IMR-90 (cell line): ENCODE measurements at regions not wholly inside any gene's neighbourhood (a gene's known extent, or its start where the extent isn't known, plus 50 kb on each side); places are given as distances from the start of the nearest gene placed in this dataset.

Experiments
- ATAC-seq: fragments of 200-7000 bp; cut with Tn5 transposase; 2 replicates; pipeline ENCODE4 v1.9.1; 2020; ENCODE audit warnings: low read depth, mild to moderate bottlenecking, moderate library complexity
- BruUV-seq: library from RNA; stranded (reverse); fragments of 400-500 nt; replicated peaks from 2 replicates; lab custom pipeline; 2021; lab: Mats Ljungman, UMichigan
- CTCF ChIA-PET: fragments of 300-600 bp; formaldehyde crosslinking; extraction: SDS; loops from one replicate; lab custom pipeline; 2021; ENCODE audit warnings: antibody characterized with exemption; lab: Yijun Ruan, JAX
- POLR2A ChIA-PET: fragments of 300-600 bp; sonication (Branson Sonifier 250); formaldehyde crosslinking; loops from one replicate; lab custom pipeline; 2022; ENCODE audit warnings: antibody characterized with exemption; ENCODE audit not compliant: unreplicated experiment; lab: Charles Lee
- DNase-seq: peaks from one replicate; pipeline ENCODE4 v3.0.0; 2013
- H2AFZ ChIP-seq: replicated peaks from 2 replicates; pipeline ENCODE3; 2013; ENCODE audit warnings: low read length, mild to moderate bottlenecking; ENCODE audit not compliant: poor library complexity
- H2AK5ac ChIP-seq: 2 replicates; pipeline ENCODE4 v1.6.1; 2013; ENCODE audit warnings: low read depth, low read length, inconsistent platforms
- H2AK9ac ChIP-seq: replicated peaks from 2 replicates; pipeline ENCODE3; 2013; ENCODE audit warnings: mild to moderate bottlenecking, low read depth, low read length, moderate library complexity; ENCODE audit not compliant: poor library complexity
- H2BK120ac ChIP-seq: 2 replicates; pipeline ENCODE4 v1.6.1; 2013; ENCODE audit warnings: low read depth, low read length, inconsistent platforms
- H2BK15ac ChIP-seq: 3 replicates; pipeline ENCODE4 v1.6.1; 2013; ENCODE audit warnings: low read depth, low read length, inconsistent platforms
- H2BK20ac ChIP-seq: 2 replicates; pipeline ENCODE4 v1.6.1; 2013; ENCODE audit warnings: low read depth, mild to moderate bottlenecking, inconsistent platforms, low read length, moderate library complexity
- H2BK5ac ChIP-seq: 2 replicates; pipeline ENCODE4 v1.6.1; 2013; ENCODE audit warnings: mild to moderate bottlenecking, low read depth, low read length, inconsistent platforms; ENCODE audit not compliant: poor library complexity, severe bottlenecking
- H3K14ac ChIP-seq: replicated peaks from 2 replicates; pipeline ENCODE4 v1.6.1; 2013; ENCODE audit warnings: low read depth, low read length, inconsistent platforms
- H3K18ac ChIP-seq: 2 replicates; pipeline ENCODE4 v1.6.1; 2013; ENCODE audit warnings: low read depth, low read length, control low read depth
- H3K23ac ChIP-seq: 2 replicates; pipeline ENCODE4 v1.6.1; 2013; ENCODE audit warnings: low read depth, low read length, inconsistent platforms
- H3K27ac ChIP-seq: 2 replicates; pipeline ENCODE4 v1.5.1; 2013; ENCODE audit warnings: mild to moderate bottlenecking, control low read depth, low read length; ENCODE audit not compliant: insufficient read depth
- H3K27me3 ChIP-seq: 2 replicates; pipeline ENCODE4 v1.6.1; 2013; ENCODE audit warnings: low read length; ENCODE audit not compliant: control insufficient read depth, insufficient read depth
- H3K36me3 ChIP-seq: 2 replicates; pipeline ENCODE4 v1.6.1; 2013; ENCODE audit warnings: low read length, mixed read lengths; ENCODE audit not compliant: control insufficient read depth, insufficient read depth
- H3K4ac ChIP-seq: 2 replicates; pipeline ENCODE4 v1.6.1; 2013; ENCODE audit warnings: low read depth, low read length, inconsistent platforms
- H3K4me1 ChIP-seq: 2 replicates; pipeline ENCODE4 v1.6.1; 2013; ENCODE audit warnings: low read length, mixed read lengths; ENCODE audit not compliant: control insufficient read depth, insufficient read depth
- H3K4me2 ChIP-seq: 2 replicates; pipeline ENCODE4 v1.6.1; 2013; ENCODE audit warnings: low read depth, mild to moderate bottlenecking, control low read depth, low read length, moderate library complexity
- H3K4me3 ChIP-seq: 2 replicates; pipeline ENCODE4 v1.5.1; 2013; ENCODE audit warnings: low read depth, mild to moderate bottlenecking, control low read depth, low read length, moderate library complexity; ENCODE audit not compliant: insufficient read depth
- H3K56ac ChIP-seq: 2 replicates; pipeline ENCODE4 v1.6.1; 2013; ENCODE audit warnings: low read length, inconsistent platforms; ENCODE audit not compliant: insufficient read depth; ENCODE audit errors: extremely low read depth
- H3K79me1 ChIP-seq, 2 experiments: 2 replicates each; pipeline ENCODE4 v1.6.1; 2013; ENCODE audit warnings: low read length in 2 of 2, inconsistent platforms in 1 of 2, low read depth in 1 of 2
- H3K9ac ChIP-seq: 2 replicates; pipeline ENCODE4 v1.6.1; 2013; ENCODE audit warnings: low read depth, low read length, control low read depth
- H3K9me1 ChIP-seq: 2 replicates; pipeline ENCODE4 v1.6.1; 2013; ENCODE audit warnings: low read length, inconsistent platforms; ENCODE audit not compliant: insufficient read depth
- H3K9me3 ChIP-seq: 2 replicates; pipeline ENCODE4 v1.6.1; 2013; ENCODE audit warnings: low read length; ENCODE audit not compliant: control insufficient read depth, insufficient read depth
- H4K20me1 ChIP-seq: 2 replicates; pipeline ENCODE4 v1.6.1; 2013; ENCODE audit warnings: low read length, inconsistent platforms; ENCODE audit not compliant: insufficient read depth
- H4K5ac ChIP-seq: 2 replicates; pipeline ENCODE4 v1.6.1; 2013; ENCODE audit warnings: mild to moderate bottlenecking, low read depth, low read length, control low read depth
- H4K8ac ChIP-seq, 2 experiments: 2 replicates each; pipeline ENCODE4 v1.6.1; 2013; ENCODE audit warnings: low read depth in 2 of 2, low read length in 2 of 2, control low read depth in 1 of 2, inconsistent platforms in 1 of 2
- H4K91ac ChIP-seq: 2 replicates; pipeline ENCODE4 v1.6.1; 2013; ENCODE audit warnings: low read depth, low read length, inconsistent platforms; ENCODE audit not compliant: insufficient read depth
- CEBPB ChIP-seq: IDR thresholded peaks from 2 replicates; pipeline ENCODE4 v1.6.1; 2012; ENCODE audit warnings: low read depth, low read length, improper control_type of control experiment
- CHD1 ChIP-seq: IDR thresholded peaks from 2 replicates; pipeline ENCODE4 v1.6.1; 2012; ENCODE audit warnings: low read depth, low read length, improper control_type of control experiment
- CTCF ChIP-seq: conservative IDR thresholded peaks from 2 replicates; pipeline ENCODE4 v1.5.1; 2012; ENCODE audit warnings: mild to moderate bottlenecking, low read depth, low read length, improper control_type of control experiment
- FOS ChIP-seq: fragments of 150-350 bp; IDR thresholded peaks from 2 replicates; pipeline ENCODE4 v1.6.1; 2016; ENCODE audit warnings: low read depth, low read length
- MAZ ChIP-seq: IDR thresholded peaks from 2 replicates; pipeline ENCODE4 v1.6.1; 2012; ENCODE audit warnings: low read depth, mild to moderate bottlenecking, low read length, improper control_type of control experiment, moderate library complexity, borderline replicate concordance
- MXI1 ChIP-seq: IDR thresholded peaks from 2 replicates; pipeline ENCODE4 v1.6.1; 2012; ENCODE audit warnings: low read depth, mild to moderate bottlenecking, low read length, moderate library complexity, borderline replicate concordance
- NFE2L2 ChIP-seq: fragments of 150-350 bp; IDR thresholded peaks from 2 replicates; pipeline ENCODE4 v1.6.1; 2016; ENCODE audit warnings: low read depth, mild to moderate bottlenecking, low read length
- RCOR1 ChIP-seq: IDR thresholded peaks from 2 replicates; pipeline ENCODE4 v1.6.1; 2012; ENCODE audit warnings: mild to moderate bottlenecking, low read length, improper control_type of control experiment; ENCODE audit not compliant: insufficient replicate concordance
- RFX5 ChIP-seq: IDR thresholded peaks from 2 replicates; pipeline ENCODE4 v1.8.0; 2012; ENCODE audit warnings: low read depth, mild to moderate bottlenecking, low read length, moderate library complexity
- USF2 ChIP-seq: fragments of 150-350 bp; IDR thresholded peaks from 2 replicates; pipeline ENCODE4 v1.6.1; 2017; ENCODE audit warnings: mild to moderate bottlenecking, antibody characterized with exemption, low read length, low read depth
- WGBS, 2 experiments: methylation state at CpG; one replicate each; pipeline versions ENCODE4 v1.1.5 to v1.1.7; 2013; ENCODE audit warnings: missing lambda C conversion rate in 2 of 2; ENCODE audit not compliant: insufficient read length in 1 of 2; ENCODE audit errors: extremely low coverage in 2 of 2; 5-methylcytosine and 5-hydroxymethylcytosine counted together
- dilution Hi-C: fragments of 300-500 bp; cut with HindIII; formaldehyde crosslinking; loops from one replicate; pipeline ENCODE4 v1.14.3; 2018; ENCODE audit warnings: low sequenced_read_pairs; ENCODE audit not compliant: unreplicated experiment
- in situ Hi-C: fragments of 300-500 bp; cut with MboI; formaldehyde crosslinking; loops from 3 replicates; pipeline ENCODE4 v1.14.3; 2019; ENCODE audit warnings: low sequenced_read_pairs, inconsistent platforms, mixed read lengths
- intact Hi-C: fragments of 100-400 bp; cut with micrococcal nuclease; formaldehyde crosslinking; loops from 2 replicates; pipeline ENCODE4 v1.10.0; 2022

- no peak overlapping the region for H2BK15ac ChIP-seq
- no peak overlapping the region for H2AK9ac ChIP-seq
- dilution Hi-C loops: no loop called here
- DNase-seq (no peak), ATAC-seq (no peak)
- ChIA-PET POLR2A (no interaction called here), CTCF (no interaction called here)
- no peak overlapping the region for H2BK120ac ChIP-seq
- no peaks in the 10 kb centered on the region for H3K27me3 ChIP-seq
- H3K9me3 ChIP-seq: no peaks in the 10 kb centered on the region
- H3K14ac ChIP-seq: no peak overlapping the region
- H3K79me1 ChIP-seq: no peaks in the 10 kb centered on the region
- H2AK5ac ChIP-seq: no peak overlapping the region
- no peak overlapping the region for H4K91ac ChIP-seq
- no peak overlapping the region for H3K9ac ChIP-seq
- in situ Hi-C loops: loop anchor here (10.0 kb wide), 1 partner anchor 1167 kb away; no protein-coding TSS in a partner anchor
- no peak overlapping the region for H3K4me2 ChIP-seq
- H3K18ac ChIP-seq: no peak overlapping the region
- intact Hi-C loops: no loop called here
- no peak overlapping the region for H3K23ac ChIP-seq
- TF ChIP-seq NFE2L2 (no peak), RFX5 (no peak), CHD1 (no peak), FOS (no peak), CEBPB (no peak), USF2 (no peak), RCOR1 (no peak), MAZ (no peak), CTCF (no peak), MXI1 (no peak)
- H4K20me1 ChIP-seq: no peaks in the 10 kb centered on the region
- H3K4me1 ChIP-seq: no peaks in the 10 kb centered on the region
- no peak overlapping the region for H2BK5ac ChIP-seq
- no peak overlapping the region for H3K56ac ChIP-seq
- no peak overlapping the region for H4K5ac ChIP-seq
- BruUV-seq: no TSS peak
- no peak overlapping the region for H4K8ac ChIP-seq
- no peak overlapping the region for H3K4ac ChIP-seq
- no peak overlapping the region for H3K27ac ChIP-seq
- H2AFZ ChIP-seq: no peak overlapping the region
- WGBS, 2 experiments: no CpG with 5 or more reads among the region's 3 CpGs
- no peak overlapping the region for H2BK20ac ChIP-seq
- no peaks in the 10 kb centered on the region for H3K9me1 ChIP-seq
- no peak overlapping the region for H3K4me3 ChIP-seq
- H3K36me3 ChIP-seq: no peaks in the 10 kb centered on the region
These were observed 1096.8 kb upstream of the ACVR2A start for GRCh38 chr2:146748046-146748445.
